Urinary bladder (tissue), 3 donors: ENCODE measurements at regions not wholly inside any gene's neighbourhood (a gene's known extent, or its start where the extent isn't known, plus 50 kb on each side); places are given as distances from the start of the nearest gene placed in this dataset.
"Not testable (repeated sequence)": the region's sequence is repeated elsewhere in the genome, so short reads cannot be mapped to it uniquely, and the experiment has no call there.

Experiments
- DNase-seq: peaks from one replicate; pipeline ENCODE4 v3.0.0-alpha.2; 2015; ENCODE audit errors: extremely low spot score
- H3K27ac ChIP-seq: one replicate; pipeline ENCODE4 v1.5.1; 2013; ENCODE audit warnings: low read depth, mild to moderate bottlenecking, moderate library complexity
- H3K36me3 ChIP-seq: one replicate; pipeline ENCODE4 v1.6.1; 2013; ENCODE audit warnings: mild to moderate bottlenecking, moderate library complexity; ENCODE audit not compliant: insufficient read depth
- H3K4me1 ChIP-seq: one replicate; pipeline ENCODE4 v1.6.1; 2013; ENCODE audit warnings: mild to moderate bottlenecking, moderate library complexity; ENCODE audit not compliant: insufficient read depth
- H3K4me3 ChIP-seq: one replicate; pipeline ENCODE4 v1.5.1; 2013; ENCODE audit warnings: low read depth, low read length
- WGBS: extraction: QIAGEN DNeasy Blood & Tissue Kit; methylation state at CpG from one replicate; pipeline ENCODE4 v1.1.7; 2013; 5-methylcytosine and 5-hydroxymethylcytosine counted together
- donor health status: healthy with polysubstance abuse.
- donor health status: healthy.

DNA sequence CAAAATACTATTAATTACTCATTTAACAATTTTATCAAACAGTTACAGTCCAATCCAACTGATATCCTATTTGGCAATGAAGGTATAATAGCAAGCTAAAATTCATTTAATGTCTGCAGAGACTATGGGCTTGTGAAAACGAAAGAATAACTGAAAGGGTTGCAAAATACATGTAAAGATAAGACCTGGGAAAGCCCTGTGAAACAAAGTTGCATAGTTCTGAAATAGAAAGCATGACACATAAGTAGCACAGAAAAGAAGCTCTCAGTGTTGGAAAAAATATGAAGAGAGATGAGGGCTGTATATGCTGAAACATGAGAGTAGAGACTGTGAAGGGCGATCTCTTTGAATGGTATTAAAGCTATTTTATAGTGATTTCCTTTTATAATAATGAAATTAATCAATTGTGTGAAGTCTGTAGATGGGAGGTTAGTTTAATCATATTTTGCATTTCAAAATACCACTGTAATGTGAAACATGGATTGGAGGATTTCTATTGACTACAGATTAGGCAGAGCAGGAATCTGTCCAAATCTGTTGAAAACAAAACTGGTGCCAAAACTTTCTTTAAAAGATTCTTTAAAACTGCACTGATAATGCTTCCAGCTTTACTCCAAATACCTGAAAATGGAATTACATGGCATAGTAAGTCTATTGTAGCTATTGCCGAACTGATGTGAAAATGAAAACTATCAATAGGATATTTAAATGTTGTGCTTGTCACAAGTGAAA, 1518.9 kb upstream of the B3GALT2 start:
- DNase-seq = no peak
- 51% methylated on average over 3 of the region's 3 CpGs for WGBS

DNA sequence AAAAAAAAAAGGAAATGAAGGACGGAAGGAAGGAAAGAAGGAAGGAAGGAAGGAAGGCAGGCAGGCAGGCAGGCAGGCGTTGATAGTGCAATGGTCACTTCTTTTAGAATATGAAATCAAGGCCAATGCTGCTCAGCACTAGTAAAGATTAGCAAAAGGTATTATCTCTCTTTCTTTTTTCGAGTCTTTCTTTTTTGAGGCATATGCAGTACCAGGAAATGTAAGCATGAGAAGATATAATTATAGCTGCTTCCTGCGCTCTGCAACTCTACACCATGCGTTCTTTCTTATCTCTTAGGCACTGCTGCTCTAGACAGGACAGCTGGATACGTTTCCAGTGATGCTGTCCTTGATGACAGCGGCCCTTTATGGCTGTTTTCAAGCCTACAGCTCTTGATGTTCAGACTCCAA, 1512.5 kb upstream of the B3GALT2 start:
- DNase-seq = no peak
- 36% methylated on average over 7 of the region's 7 CpGs for WGBS

More for the DNA sequence above, 1518.9 kb upstream of the B3GALT2 start:
- no peak overlapping the region for H3K27ac ChIP-seq
- H3K4me1 ChIP-seq = no peaks in the 10 kb centered on the region
- no peaks in the 10 kb centered on the region for H3K36me3 ChIP-seq
- no peak overlapping the region for H3K4me3 ChIP-seq

DNA sequence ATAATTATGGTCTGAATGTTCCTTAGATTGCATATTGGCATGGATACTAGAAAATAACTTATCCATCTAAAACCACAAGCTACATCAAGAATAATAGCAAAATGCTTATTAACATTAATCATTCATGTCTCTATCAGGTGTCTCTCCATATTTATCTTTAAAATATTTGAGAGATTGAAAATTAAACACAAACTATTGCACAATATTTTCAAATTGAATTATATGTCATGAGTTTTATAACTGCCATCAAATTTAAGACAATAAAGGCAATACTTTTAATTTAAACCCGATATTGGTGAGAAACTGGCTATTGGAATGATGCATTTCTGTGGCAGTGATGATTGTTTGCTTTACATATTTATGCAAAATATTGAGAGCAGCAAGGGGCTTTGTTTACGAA, 1506.8 kb upstream of the B3GALT2 start:
- 93% methylated on average over 2 of the region's 2 CpGs for WGBS
- Histone ChIP-seq H3K36me3 (no peaks in the 10 kb centered on the region), H3K27ac (no peak overlapping the region), H3K4me3 (no peak overlapping the region), H3K4me1 (no peaks in the 10 kb centered on the region)
- DNase-seq = no peak

More for the DNA sequence above, 1512.5 kb upstream of the B3GALT2 start:
- no peaks in the 10 kb centered on the region for H3K4me1 ChIP-seq
- no peak overlapping the region for H3K4me3 ChIP-seq
- no peaks in the 10 kb centered on the region for H3K36me3 ChIP-seq
- no peak overlapping the region for H3K27ac ChIP-seq

DNA sequence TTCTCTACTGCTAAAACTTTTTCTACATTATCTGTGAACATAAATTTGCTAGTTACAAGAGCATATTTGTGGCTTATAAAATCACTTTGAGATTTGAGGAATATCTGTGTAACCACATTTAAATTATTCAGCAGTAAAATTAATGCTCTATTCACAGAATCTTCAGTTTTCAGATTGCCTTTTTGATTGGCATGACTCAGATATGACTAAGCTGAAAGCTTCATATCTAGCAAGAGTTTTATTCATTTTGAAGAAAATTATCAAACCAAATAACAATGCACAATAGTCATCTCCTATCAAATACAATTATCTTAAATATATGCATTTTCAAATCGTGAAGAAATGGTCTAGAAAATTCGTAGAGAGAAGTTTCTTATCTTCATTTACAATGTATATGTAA, 1498.2 kb upstream of the B3GALT2 start:
- Histone ChIP-seq H3K4me3 (no peak overlapping the region), H3K36me3 (no peaks in the 10 kb centered on the region), H3K4me1 (no peaks in the 10 kb centered on the region), H3K27ac (no peak overlapping the region)
- WGBS = 69% methylated on average over 2 of the region's 2 CpGs
- DNase-seq = no peak

DNA sequence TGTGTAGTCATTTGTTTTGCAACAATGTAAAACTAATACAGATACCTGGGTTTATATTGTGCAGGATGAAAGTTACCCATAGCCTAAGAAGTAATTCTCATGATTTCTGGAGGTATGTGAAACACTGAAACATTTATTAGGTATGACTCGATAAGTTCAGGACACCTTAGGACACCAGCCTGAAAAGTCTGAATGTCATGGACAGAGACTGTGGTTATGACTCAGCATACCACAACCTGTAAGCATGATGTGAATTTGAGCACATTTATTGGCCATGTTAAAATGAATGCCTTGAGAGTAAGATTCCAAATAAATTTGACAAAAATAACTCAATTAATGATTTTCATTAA, 1471.7 kb upstream of the B3GALT2 start:
- Histone ChIP-seq H3K27ac (no peak overlapping the region), H3K36me3 (no peaks in the 10 kb centered on the region), H3K4me3 (no peak overlapping the region), H3K4me1 (no peaks in the 10 kb centered on the region)
- WGBS = 86% methylated on average over 1 of the region's 1 CpG
- no peak for DNase-seq

DNA sequence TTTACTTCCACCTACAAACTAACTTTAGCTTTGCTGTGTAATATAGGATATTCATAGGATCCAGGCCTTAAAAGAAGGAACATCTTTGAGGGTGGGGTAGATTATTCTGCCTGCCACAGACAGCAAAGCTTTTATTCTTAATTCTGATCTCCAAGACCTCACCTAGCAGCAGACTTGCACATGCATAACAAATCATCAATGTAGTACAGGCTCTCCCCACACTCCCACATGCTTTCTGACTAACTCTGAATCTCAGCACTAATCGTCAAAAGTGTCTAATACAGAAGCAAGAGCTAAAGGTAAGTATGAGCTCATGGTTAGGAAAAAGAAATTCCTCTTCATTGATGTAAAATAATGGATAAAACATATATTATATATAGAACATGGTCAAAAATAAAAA, 1468.5 kb upstream of the B3GALT2 start:
- no peaks in the 10 kb centered on the region for H3K4me1 ChIP-seq

DNA sequence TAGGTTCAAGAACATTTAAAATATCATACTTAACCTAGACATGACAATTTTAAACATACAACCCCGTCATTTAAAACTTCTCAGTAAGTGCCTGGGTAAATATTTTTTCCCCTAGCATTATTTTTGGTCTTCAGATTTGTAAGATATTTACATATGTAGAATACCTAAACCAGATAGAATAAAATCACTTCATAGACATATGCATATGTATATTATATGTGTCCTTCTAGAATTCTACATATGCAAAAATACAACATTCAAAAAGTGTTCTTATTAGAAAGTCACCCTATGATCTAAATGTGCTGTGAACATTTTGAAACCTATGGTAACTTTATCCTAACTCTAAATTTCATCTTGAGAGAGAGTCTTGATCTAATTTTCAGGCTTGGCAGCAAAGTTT, 1467.0 kb upstream of the B3GALT2 start:
- Histone ChIP-seq H3K27ac (no peak overlapping the region), H3K36me3 (no peaks in the 10 kb centered on the region), H3K4me1 (no peaks in the 10 kb centered on the region), H3K4me3 (no peak overlapping the region)
- WGBS = 83% methylated on average over 1 of the region's 1 CpG
- no peak for DNase-seq

More for the DNA sequence above, 1468.5 kb upstream of the B3GALT2 start:
- WGBS = 94% methylated on average over 1 of the region's 1 CpG
- H3K36me3 ChIP-seq = no peaks in the 10 kb centered on the region
- no peak overlapping the region for H3K27ac ChIP-seq
- no peak for DNase-seq
- no peak overlapping the region for H3K4me3 ChIP-seq

DNA sequence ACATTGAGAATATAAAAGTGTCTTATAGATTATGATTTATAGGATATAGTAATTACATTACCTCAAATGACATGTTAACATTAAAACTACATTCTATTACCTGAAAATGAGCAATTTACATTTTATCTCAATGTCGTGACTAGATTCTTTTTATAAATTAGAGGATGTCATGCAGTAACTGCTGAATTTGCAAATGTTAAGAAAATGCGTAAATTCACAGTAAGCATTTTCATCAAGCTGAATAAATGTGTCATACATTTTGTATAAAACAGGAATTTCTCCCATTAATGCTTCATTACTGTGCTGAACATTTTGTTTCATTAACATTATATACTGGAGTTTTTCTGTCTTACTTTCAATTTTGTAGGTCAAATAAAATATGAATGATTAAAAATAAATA, 1460.7 kb upstream of the B3GALT2 start:
- Histone ChIP-seq H3K36me3 (no peaks in the 10 kb centered on the region), H3K4me1 (no peaks in the 10 kb centered on the region), H3K27ac (no peak overlapping the region), H3K4me3 (no peak overlapping the region)
- DNase-seq = no peak
- WGBS = 91% methylated on average over 2 of the region's 2 CpGs

DNA sequence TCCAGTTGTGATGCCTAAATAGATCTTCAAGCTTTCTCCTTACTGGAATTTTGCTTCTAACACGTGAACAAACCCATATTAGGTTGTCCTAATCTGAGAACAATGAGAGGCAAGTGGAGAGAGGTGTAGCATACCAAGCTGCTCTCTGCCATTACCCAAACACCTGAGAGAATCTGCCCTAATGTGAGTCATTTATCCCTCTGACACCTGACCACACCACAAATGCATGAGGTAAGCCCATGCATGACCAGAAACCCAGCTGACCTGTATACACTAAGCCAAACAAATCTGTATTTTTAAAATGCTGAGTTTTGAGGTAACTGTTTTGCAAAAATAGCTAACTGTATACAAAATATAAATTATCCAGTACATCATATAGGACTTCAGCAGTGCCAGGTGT, 1458.1 kb upstream of the B3GALT2 start:
- no peaks in the 10 kb centered on the region for H3K36me3 ChIP-seq
- WGBS = 79% methylated on average over 1 of the region's 1 CpG
- DNase-seq = no peak
- H3K4me1 ChIP-seq = no peaks in the 10 kb centered on the region
- H3K4me3 ChIP-seq = no peak overlapping the region
- H3K27ac ChIP-seq = no peak overlapping the region

DNA sequence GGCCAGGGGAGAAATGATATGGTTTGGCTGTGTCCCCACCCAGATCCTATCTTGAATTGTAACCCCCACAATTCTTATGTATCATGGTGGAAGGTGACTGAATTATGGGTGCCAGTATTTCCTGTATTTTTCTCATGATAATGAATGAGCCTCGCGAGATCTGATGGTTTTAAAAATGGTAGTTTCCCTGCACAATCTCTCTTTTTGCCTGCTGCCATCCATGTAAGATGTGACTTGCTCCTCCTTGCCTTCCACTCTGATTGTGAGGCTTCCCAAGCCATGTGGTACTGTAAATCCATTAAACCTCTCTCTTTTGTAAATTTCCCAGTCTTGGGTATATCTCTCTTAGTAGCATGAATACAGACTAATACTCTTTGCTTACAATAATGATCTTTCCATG, 1453.9 kb upstream of the B3GALT2 start:
- 97% methylated on average over 2 of the region's 2 CpGs for WGBS
- Histone ChIP-seq H3K4me3 (no peak overlapping the region), H3K4me1 (no peaks in the 10 kb centered on the region), H3K27ac (no peak overlapping the region), H3K36me3 (no peaks in the 10 kb centered on the region)
- no peak for DNase-seq

DNA sequence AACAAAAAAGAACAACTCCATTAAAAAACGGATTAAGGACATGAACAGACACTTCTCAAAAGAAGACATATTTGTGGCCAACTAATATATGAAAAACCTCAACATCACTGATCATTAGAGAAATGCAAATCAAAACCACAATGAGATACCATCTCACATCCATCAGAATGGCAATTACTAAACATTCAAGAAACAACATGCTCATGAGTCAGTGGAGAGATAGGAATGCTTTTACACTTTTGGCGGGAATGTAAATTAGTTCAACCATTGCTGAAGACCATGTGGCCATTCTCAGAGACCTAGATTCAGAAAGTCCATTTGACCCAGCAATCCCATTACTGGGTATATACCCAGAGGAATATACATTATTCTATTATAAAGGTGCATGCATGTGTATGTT, 1442.6 kb upstream of the B3GALT2 start:
- 92% methylated on average over 2 of the region's 2 CpGs for WGBS
- DNase-seq = no peak
- no peak overlapping the region for H3K27ac ChIP-seq
- no peak overlapping the region for H3K4me3 ChIP-seq
- H3K4me1 ChIP-seq = no peaks in the 10 kb centered on the region
- no peaks in the 10 kb centered on the region for H3K36me3 ChIP-seq

DNA sequence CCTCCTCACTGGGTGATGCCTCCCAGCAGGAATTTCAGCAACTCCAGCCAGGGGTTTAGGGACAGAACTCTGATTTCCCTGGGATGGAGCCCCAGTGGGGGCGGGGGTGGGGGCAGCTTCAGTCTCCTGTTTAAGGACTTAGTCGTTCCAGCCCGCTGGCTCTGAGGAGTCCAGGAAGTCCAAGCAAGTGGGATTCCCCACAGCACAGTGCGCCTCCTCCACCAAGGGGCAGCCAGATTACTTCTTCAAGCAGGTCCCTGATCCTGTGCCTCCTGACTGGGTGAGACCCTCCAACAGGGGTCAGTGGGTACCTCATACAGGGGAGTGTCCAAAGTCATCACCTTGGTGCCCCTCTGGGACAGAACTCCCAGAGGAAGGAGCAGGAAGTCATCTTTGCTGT, 1438.4 kb upstream of the B3GALT2 start:
- DNase-seq = no peak
- Histone ChIP-seq H3K27ac (no peak overlapping the region), H3K36me3 (no peaks in the 10 kb centered on the region), H3K4me1 (no peaks in the 10 kb centered on the region), H3K4me3 (no peak overlapping the region)
- WGBS = 95% methylated on average over 4 of the region's 4 CpGs

DNA sequence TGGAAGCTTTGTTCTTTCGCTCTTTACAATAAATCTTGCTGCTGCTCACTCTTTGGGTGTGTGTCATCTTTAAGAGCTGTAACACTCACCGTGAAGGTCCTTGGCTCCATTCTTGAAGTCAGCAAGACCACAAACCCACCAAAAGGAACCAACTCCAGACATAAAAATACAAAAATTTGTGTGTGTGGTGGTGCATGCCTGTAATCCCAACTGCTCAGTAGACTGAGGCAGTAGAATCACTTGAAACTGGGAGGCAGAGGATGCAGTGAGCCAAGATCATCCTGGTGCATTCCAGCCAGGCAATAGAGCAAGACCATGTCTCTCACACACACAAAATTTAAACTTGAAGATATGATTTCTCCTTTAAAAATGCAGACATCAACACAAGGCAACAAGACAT, 1431.7 kb upstream of the B3GALT2 start:
- H3K36me3 ChIP-seq = no peaks in the 10 kb centered on the region
- WGBS = 71% methylated on average over 2 of the region's 2 CpGs

DNA sequence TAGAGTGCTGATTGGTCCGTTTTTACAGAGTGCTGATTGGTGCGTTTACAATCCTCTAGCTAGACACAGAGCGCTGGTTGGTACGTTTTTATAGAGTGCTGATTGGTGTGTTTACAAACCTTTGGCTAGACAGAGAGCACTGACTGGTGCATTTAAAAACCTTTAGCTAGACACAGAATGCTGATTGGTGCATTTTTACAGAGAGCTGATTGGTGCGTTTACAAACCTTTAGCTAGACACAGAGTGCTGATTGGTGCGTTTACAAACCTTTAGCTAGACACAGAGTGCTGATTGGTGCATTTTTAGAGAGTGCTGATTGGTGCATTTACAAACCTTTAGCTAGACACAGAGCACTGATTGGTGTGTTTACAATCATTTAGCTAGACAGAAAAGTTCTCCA, 1430.9 kb upstream of the B3GALT2 start:
- not testable (repeated sequence) for H3K4me3 ChIP-seq, DNase-seq, H3K4me1 ChIP-seq, H3K36me3 ChIP-seq, H3K27ac ChIP-seq
- 94% methylated on average over 6 of the region's 6 CpGs for WGBS

More for the DNA sequence above, 1431.7 kb upstream of the B3GALT2 start:
- no peak overlapping the region for H3K27ac ChIP-seq
- H3K4me1 ChIP-seq = no peaks in the 10 kb centered on the region
- DNase-seq = no peak
- no peak overlapping the region for H3K4me3 ChIP-seq

DNA sequence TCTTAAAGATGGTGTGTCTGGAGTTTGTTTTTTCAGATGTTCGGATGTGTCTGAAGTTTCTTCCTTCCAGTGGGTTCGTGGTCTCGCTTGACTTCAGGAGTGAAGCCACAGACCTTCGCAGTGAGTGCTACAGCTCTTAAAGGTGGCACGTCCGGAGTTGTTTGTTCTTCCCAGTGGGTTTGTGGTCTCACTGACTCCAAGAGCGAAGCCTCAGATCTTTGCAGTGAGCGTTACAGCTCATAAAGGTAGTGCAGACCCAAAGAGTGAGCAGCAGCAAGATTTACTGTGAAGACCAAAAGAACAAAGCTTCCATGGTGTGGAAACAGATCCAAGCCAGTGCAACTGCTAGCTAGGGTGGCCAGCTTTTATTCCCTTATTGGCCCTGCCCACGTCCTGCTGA, 1430.4 kb upstream of the B3GALT2 start:
- H3K4me3 ChIP-seq = no peak overlapping the region
- no peak for DNase-seq
- WGBS = 93% methylated on average over 9 of the region's 9 CpGs

More for the DNA sequence above, 1430.4 kb upstream of the B3GALT2 start:
- Histone ChIP-seq H3K36me3 (no peaks in the 10 kb centered on the region), H3K4me1 (no peaks in the 10 kb centered on the region), H3K27ac (no peak overlapping the region)
